Breast epithelium (tissue), 3 donors: ENCODE measurements at regions not wholly inside any gene's neighbourhood (a gene's known extent, or its start where the extent isn't known, plus 50 kb on each side); places are given as distances from the start of the nearest gene placed in this dataset.

Experiments
- CTCF ChIP-seq, 3 donors: fragments of 450-650 bp; IDR thresholded peaks; one replicate each; pipeline ENCODE4 v1.5.1; 2016 to 2017; ENCODE audit warnings: antibody characterized with exemption in 3 of 3, mild to moderate bottlenecking in 3 of 3, moderate library complexity in 3 of 3
- POLR2A ChIP-seq: fragments of 450-650 bp; IDR thresholded peaks from one replicate; pipeline ENCODE4 v1.6.1; 2016; ENCODE audit warnings: antibody characterized with exemption, mild to moderate bottlenecking, moderate library complexity

DNA sequence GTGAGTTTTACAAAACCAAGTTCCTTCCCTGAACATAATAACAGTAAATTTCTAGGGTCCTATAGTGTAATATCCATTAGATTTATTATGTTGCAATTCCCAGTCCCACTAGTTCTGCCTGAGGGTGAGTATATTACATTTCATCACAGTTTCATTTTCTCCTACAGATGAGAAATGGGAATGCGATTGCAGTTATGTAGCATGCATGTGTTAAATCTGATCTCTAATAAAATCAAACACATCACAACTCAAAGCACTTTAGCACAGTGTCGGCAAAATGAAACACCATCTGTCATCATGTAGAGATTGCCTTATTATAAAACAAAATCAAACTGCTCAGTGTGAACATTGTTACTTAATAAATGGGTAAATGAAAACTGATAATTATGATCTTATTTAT is 180.5 kb upstream of the TOX3 start:
- no peak for TF ChIP-seq POLR2A
- TF ChIP-seq CTCF (IDR thresholded peaks at IDR 0.05): no peak
